KMS-11 (cell line): ENCODE measurements at regions not wholly inside any gene's neighbourhood (a gene's known extent, or its start where the extent isn't known, plus 50 kb on each side); places are given as distances from the start of the nearest gene placed in this dataset.
"Not testable (repeated sequence)": the region's sequence is repeated elsewhere in the genome, so short reads cannot be mapped to it uniquely, and the experiment has no call there.

Experiments
- H2AFZ ChIP-seq: fragments of 200-600 bp; sonication (generic); 2 replicates; pipeline ENCODE4 v1.6.1; 2016; ENCODE audit warnings: antibody characterized with exemption, mixed run types, low read depth
- H3K27ac ChIP-seq: fragments of 200-600 bp; sonication (generic); 2 replicates; pipeline ENCODE4 v1.6.1; 2016; ENCODE audit warnings: mild to moderate bottlenecking, mixed run types
- H3K27me3 ChIP-seq: fragments of 200-600 bp; sonication (generic); 2 replicates; pipeline ENCODE4 v1.6.1; 2017; ENCODE audit warnings: mild to moderate bottlenecking, low read depth, mixed run types, moderate library complexity; ENCODE audit not compliant: insufficient read depth
- H3K36me3 ChIP-seq: fragments of 200-600 bp; sonication (generic); 2 replicates; pipeline ENCODE4 v1.6.1; 2017; ENCODE audit warnings: mild to moderate bottlenecking, mixed run types; ENCODE audit not compliant: insufficient read depth
- H3K4me1 ChIP-seq: fragments of 200-600 bp; sonication (generic); 2 replicates; pipeline ENCODE4 v1.6.1; 2016; ENCODE audit warnings: mild to moderate bottlenecking, low read depth, mixed run types; ENCODE audit not compliant: poor library complexity, severe bottlenecking
- H3K4me2 ChIP-seq: fragments of 200-600 bp; sonication (generic); 2 replicates; pipeline ENCODE4 v1.7.0; 2016; ENCODE audit warnings: mild to moderate bottlenecking, mixed run types
- H3K4me3 ChIP-seq: fragments of 200-600 bp; sonication (generic); IDR thresholded peaks from 2 replicates; pipeline ENCODE4 v1.6.1; 2017; ENCODE audit warnings: low read depth, low read length, mixed read lengths; ENCODE audit not compliant: insufficient read depth
- H3K79me2 ChIP-seq: fragments of 200-600 bp; sonication (generic); 2 replicates; pipeline ENCODE4 v1.6.1; 2016; ENCODE audit warnings: low read depth, mixed run types; ENCODE audit not compliant: insufficient read depth
- H3K9ac ChIP-seq: fragments of 200-600 bp; sonication (generic); 2 replicates; pipeline ENCODE4 v1.6.1; 2016; ENCODE audit warnings: mild to moderate bottlenecking, mixed run types
- H4K20me1 ChIP-seq: fragments of 200-600 bp; sonication (generic); 2 replicates; pipeline ENCODE4 v1.6.1; 2016; ENCODE audit warnings: mild to moderate bottlenecking, mixed run types; ENCODE audit not compliant: insufficient read depth
- TF ChIP-seq, protein P1 (sequence below): fragments of 200-600 bp; sonication (generic); conservative IDR thresholded peaks from 2 replicates; pipeline ENCODE4 v1.6.1; 2017; ENCODE audit warnings: low read depth, mild to moderate bottlenecking, antibody characterized with exemption, low read length, moderate library complexity, mixed read lengths

- H3K4me2 ChIP-seq: no peak overlapping the region
- H3K4me3 ChIP-seq: no peak overlapping the region
- no peaks in the 10 kb centered on the region for H4K20me1 ChIP-seq
- H3K36me3 ChIP-seq: no peaks in the 10 kb centered on the region
- H3K27me3 ChIP-seq: no peaks in the 10 kb centered on the region
- H2AFZ ChIP-seq: no peak overlapping the region
- H3K79me2 ChIP-seq: no peaks in the 10 kb centered on the region
- TF ChIP-seq, protein P1, sequence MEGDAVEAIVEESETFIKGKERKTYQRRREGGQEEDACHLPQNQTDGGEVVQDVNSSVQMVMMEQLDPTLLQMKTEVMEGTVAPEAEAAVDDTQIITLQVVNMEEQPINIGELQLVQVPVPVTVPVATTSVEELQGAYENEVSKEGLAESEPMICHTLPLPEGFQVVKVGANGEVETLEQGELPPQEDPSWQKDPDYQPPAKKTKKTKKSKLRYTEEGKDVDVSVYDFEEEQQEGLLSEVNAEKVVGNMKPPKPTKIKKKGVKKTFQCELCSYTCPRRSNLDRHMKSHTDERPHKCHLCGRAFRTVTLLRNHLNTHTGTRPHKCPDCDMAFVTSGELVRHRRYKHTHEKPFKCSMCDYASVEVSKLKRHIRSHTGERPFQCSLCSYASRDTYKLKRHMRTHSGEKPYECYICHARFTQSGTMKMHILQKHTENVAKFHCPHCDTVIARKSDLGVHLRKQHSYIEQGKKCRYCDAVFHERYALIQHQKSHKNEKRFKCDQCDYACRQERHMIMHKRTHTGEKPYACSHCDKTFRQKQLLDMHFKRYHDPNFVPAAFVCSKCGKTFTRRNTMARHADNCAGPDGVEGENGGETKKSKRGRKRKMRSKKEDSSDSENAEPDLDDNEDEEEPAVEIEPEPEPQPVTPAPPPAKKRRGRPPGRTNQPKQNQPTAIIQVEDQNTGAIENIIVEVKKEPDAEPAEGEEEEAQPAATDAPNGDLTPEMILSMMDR: no peak
- no peak overlapping the region for H3K9ac ChIP-seq
- H3K27ac ChIP-seq: no peak overlapping the region
- H3K4me1 ChIP-seq: no peaks in the 10 kb centered on the region
Measured at GRCh38 chr11:23933721-23934120, 563.1 kb upstream of the LUZP2 start.

DNA sequence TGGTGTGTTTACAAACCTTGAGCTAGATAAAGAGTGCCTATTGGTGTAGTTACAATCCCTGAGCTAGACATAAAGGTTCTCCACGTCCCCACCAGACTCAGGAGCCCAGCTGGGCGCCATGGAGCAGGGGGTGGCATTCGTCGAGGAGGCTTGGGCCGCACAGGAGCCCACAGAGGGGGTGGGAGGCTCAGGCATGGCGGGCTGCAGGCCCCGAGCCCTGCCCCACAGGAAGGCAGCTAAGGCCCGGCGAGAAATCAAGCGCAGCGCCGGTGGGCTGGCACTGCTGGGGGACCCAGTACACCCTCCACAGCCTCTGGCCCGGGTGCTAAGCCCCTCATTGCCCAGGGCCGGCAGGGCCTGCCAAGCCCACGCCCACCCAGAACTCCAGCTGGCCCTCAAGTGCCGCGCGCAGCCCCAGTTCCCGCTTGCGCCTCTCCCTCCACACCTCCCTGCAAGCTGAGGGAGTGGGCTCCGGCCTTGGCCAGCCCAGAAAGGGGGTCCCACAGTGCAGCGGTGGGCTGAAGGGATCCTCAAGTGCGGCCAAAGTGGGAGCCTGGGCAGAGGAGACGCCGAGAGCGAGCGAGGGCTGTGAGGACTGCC, 562.1 kb upstream of the LUZP2 start:
- H3K4me2 ChIP-seq, H3K27ac ChIP-seq: not testable (repeated sequence)

DNA sequence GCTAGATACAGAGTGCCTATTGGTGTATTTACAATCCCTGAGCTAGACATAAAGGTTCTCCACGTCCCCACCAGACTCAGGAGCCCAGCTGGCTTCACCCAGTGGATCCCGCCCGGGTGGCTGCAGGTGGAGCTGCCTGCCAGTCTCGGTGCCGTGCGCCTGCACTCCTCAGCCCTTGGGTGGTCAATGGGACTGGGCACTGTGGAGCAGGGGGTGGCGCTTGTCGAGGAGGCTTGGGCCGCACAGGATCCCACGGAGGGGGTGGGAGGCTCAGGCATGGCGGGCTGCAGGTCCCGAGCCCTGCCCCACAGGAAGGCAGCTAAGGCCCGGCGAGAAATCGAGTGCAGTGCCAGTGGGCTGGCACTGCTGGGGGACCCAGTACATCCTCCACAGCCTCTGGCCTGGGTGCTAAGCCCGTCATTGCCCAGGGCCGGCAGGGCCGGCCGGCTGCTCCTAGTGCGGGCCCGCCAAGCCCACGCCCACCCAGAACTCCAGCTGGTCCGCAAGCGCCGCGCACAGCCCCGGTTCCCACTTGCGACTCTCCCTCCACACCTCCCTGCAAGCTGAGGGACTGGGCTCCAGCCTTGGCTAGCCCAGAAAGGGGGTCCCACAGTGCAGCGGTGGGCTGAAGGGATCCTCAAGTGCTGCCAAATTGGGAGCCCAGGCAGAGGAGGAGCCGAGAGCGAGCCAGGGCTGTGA, 554.6 kb upstream of the LUZP2 start:
- not testable (repeated sequence) for H4K20me1 ChIP-seq, H3K9ac ChIP-seq, H3K36me3 ChIP-seq, H3K27ac ChIP-seq, H3K4me3 ChIP-seq, H2AFZ ChIP-seq, H3K4me2 ChIP-seq, H3K4me1 ChIP-seq, H3K27me3 ChIP-seq, H3K79me2 ChIP-seq

More for the DNA sequence above, 562.1 kb upstream of the LUZP2 start:
- not testable (repeated sequence) for H3K4me3 ChIP-seq, H3K27me3 ChIP-seq, H3K79me2 ChIP-seq, H2AFZ ChIP-seq, H4K20me1 ChIP-seq, H3K36me3 ChIP-seq, H3K4me1 ChIP-seq, H3K9ac ChIP-seq

DNA sequence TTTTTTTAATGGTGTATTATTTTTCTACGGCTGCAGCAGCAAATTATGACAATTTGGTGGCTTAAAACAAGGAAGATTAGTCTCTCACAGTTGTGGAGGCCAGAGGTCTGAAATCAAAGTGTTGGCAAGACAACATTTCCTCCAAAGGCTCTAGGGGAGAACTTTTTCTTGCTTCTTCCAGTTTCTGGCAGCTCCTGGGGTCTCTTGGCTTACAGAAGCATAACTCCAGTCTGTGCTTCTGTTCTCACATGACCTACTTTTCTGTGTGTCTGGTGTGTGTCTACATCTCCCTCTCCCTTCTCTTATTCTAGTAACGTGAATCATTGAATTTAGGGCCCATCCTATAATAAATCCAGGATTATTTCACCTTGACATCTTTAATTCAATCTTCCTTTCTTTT, 551.9 kb upstream of the LUZP2 start:
- H3K27me3 ChIP-seq: no peaks in the 10 kb centered on the region
- no peaks in the 10 kb centered on the region for H4K20me1 ChIP-seq
- no peaks in the 10 kb centered on the region for H3K4me1 ChIP-seq
- H3K4me2 ChIP-seq: no peak overlapping the region
- no peaks in the 10 kb centered on the region for H3K79me2 ChIP-seq
- no peak overlapping the region for H3K4me3 ChIP-seq
- TF ChIP-seq, protein P1: no peak
- H3K36me3 ChIP-seq: no peaks in the 10 kb centered on the region
- H2AFZ ChIP-seq: no peak overlapping the region
- no peak overlapping the region for H3K9ac ChIP-seq
- no peak overlapping the region for H3K27ac ChIP-seq

- no peak overlapping the region for H2AFZ ChIP-seq
- no peaks in the 10 kb centered on the region for H4K20me1 ChIP-seq
- TF ChIP-seq, protein P1: no peak
- no peaks in the 10 kb centered on the region for H3K36me3 ChIP-seq
- H3K79me2 ChIP-seq: no peaks in the 10 kb centered on the region
- no peak overlapping the region for H3K27ac ChIP-seq
- H3K4me3 ChIP-seq: no peak overlapping the region
- no peak overlapping the region for H3K9ac ChIP-seq
- no peak overlapping the region for H3K4me2 ChIP-seq
- no peaks in the 10 kb centered on the region for H3K27me3 ChIP-seq
- H3K4me1 ChIP-seq: no peaks in the 10 kb centered on the region
Measured at GRCh38 chr11:23947883-23948282, 549.0 kb upstream of the LUZP2 start.
